ENCODE measurements at regions not wholly inside any gene's neighbourhood (a gene's known extent, or its start where the extent isn't known, plus 50 kb on each side); places are given as distances from the start of the nearest gene placed in this dataset.

GRCh38 chr15:72953306-72953705, 99.0 kb upstream of the NEO1 start:
- DNase-seq = no peak
- H3K27ac ChIP-seq (ENCODE audit: insufficient read length, low read depth, low read length) = no peak overlapping the region
- H2BK15ac ChIP-seq (ENCODE audit: low read depth, low read length) = no peak overlapping the region
- H4K91ac ChIP-seq (ENCODE audit: insufficient read length, low read depth, low read length) = no peak overlapping the region
- no peak overlapping the region for H3K14ac ChIP-seq (ENCODE audit: insufficient read depth, low read length)
- no peak overlapping the region for H3K56ac ChIP-seq (ENCODE audit: insufficient read length, low read depth, low read length)
- no peaks in the 10 kb centered on the region for H3K79me2 ChIP-seq (ENCODE audit: insufficient read depth, low read length)
- no peak overlapping the region for H3T11ph ChIP-seq (ENCODE audit: low read length)
- no peak overlapping the region for H4K8ac ChIP-seq (replicated peaks; ENCODE audit: insufficient read length, low read depth, low read length)
- Mint-ChIP-seq H3K9me3 (peaks cover 0 to 2% of the 10 kb centered on the region in 2 experiments; a peak in 1 of 5 replicates), H3K4me3 (no peak overlapping the region), H3K27ac (no peak overlapping the region), H3K27me3 (ENCODE audit: low read depth) (no peaks in the 10 kb centered on the region; the same call in 1 of the 2 replicates), H3K36me3 (ENCODE audit: insufficient read depth in 1 of 3, low read depth in 3 of 3) (no peaks in the 10 kb centered on the region; a peak in 1 of 7 replicates), H3K4me1 (peaks cover 7 to 8% of the 10 kb centered on the region in 2 experiments)
- no peak for TF ChIP-seq CTCF (conservative IDR thresholded peaks at IDR 0.05)
- H2BK120ac ChIP-seq (ENCODE audit: low read depth, low read length, poor library complexity, severe bottlenecking) = no peak overlapping the region
- no peak overlapping the region for H2BK5ac ChIP-seq (ENCODE audit: insufficient read length, low read length)
- 0 out of 2 replicates have a peak, but pooled peaks cover 2% of the 10 kb centered on the region for H3K4me1 ChIP-seq (ENCODE audit: insufficient read depth, low read length)
- no peak overlapping the region for H2AK5ac ChIP-seq (ENCODE audit: insufficient read length, low read length)
- H3K9ac ChIP-seq (ENCODE audit: extremely low read depth, insufficient read length, low read length) = no peak overlapping the region
- H4K20me1 ChIP-seq (ENCODE audit: control insufficient read depth, insufficient read depth, insufficient read length) = no peaks in the 10 kb centered on the region
- H3K18ac ChIP-seq (ENCODE audit: insufficient read length, low read depth, low read length) = no peak overlapping the region
- H2BK12ac ChIP-seq (ENCODE audit: insufficient read length, low read depth, low read length) = no peak overlapping the region
- H3K4ac ChIP-seq (ENCODE audit: low read depth, low read length) = no peak overlapping the region
- H3K79me1 ChIP-seq (ENCODE audit: insufficient read depth, low read depth, low read length, poor library complexity, severe bottlenecking) = no peaks in the 10 kb centered on the region
- H3K27me3 ChIP-seq (ENCODE audit: insufficient read depth, low read length) = no peaks in the 10 kb centered on the region
- no CpG with 5 or more reads among the region's 6 CpGs for WGBS (ENCODE audit: extremely low coverage, insufficient read length, low lambda C conversion rate)
- no peaks in the 10 kb centered on the region for H3K23me2 ChIP-seq (ENCODE audit: insufficient read length, low read depth, low read length, poor library complexity, severe bottlenecking)
- H3K23ac ChIP-seq (ENCODE audit: insufficient read length, low read depth, low read length) = no peak overlapping the region
- no peak overlapping the region for H2AFZ ChIP-seq (ENCODE audit: low read length)
- H3K4me2 ChIP-seq (ENCODE audit: insufficient read depth, insufficient read length, low read length) = no peak overlapping the region
- H4K5ac ChIP-seq (ENCODE audit: insufficient read length, low read depth, low read length) = no peak overlapping the region
- no peaks in the 10 kb centered on the region for H3K9me3 ChIP-seq (ENCODE audit: control insufficient read depth, low read depth, low read length)
- H2BK20ac ChIP-seq (ENCODE audit: low read depth, low read length, poor library complexity, severe bottlenecking) = no peak overlapping the region
